ENCODE measurements at regions not wholly inside any gene's neighbourhood (a gene's known extent, or its start where the extent isn't known, plus 50 kb on each side); places are given as distances from the start of the nearest gene placed in this dataset.

- no peak for TF ChIP-seq CTCF (IDR thresholded peaks at IDR 0.05)
- no peak for TF ChIP-seq ZFX (IDR thresholded peaks at IDR 0.05; ENCODE audit: borderline replicate concordance)
Observed at GRCh38 chr15:88326924-88327323, 70.4 kb upstream of the NTRK3 start.
